GM10266 (cell line): ENCODE measurements at regions not wholly inside any gene's neighbourhood (a gene's known extent, or its start where the extent isn't known, plus 50 kb on each side); places are given as distances from the start of the nearest gene placed in this dataset.

Experiments
- DNase-seq: peaks from one replicate; pipeline ENCODE4 v3.0.0; 2012; ENCODE audit errors: extremely low spot score
- TF ChIP-seq, protein P1 (sequence below): IDR thresholded peaks from 2 replicates; pipeline ENCODE4 v1.5.1; 2012; ENCODE audit warnings: mild to moderate bottlenecking, low read depth; ENCODE audit not compliant: control insufficient read depth, insufficient read depth; ENCODE audit errors: missing control alignments

DNA sequence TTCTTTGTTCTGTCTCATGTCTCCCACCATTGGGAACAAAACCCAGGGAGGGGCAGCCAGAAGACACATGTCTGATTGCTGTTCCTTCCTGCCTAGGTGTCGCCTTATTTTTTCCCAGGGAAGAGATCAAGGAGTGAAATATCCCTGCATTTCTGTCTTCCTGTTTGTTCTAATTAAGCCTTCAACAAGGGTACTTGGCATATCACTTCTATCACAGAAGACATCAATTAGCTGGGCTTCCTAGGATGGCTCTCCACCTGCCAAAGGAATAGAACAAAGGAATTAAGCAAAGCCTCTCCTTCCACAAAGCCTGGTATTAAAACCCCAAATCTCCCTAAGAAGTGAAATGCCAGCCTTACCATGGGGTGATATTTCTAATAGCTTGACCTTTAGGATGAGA, 299.5 kb upstream of the CD180 start:
- TF ChIP-seq, protein P1, sequence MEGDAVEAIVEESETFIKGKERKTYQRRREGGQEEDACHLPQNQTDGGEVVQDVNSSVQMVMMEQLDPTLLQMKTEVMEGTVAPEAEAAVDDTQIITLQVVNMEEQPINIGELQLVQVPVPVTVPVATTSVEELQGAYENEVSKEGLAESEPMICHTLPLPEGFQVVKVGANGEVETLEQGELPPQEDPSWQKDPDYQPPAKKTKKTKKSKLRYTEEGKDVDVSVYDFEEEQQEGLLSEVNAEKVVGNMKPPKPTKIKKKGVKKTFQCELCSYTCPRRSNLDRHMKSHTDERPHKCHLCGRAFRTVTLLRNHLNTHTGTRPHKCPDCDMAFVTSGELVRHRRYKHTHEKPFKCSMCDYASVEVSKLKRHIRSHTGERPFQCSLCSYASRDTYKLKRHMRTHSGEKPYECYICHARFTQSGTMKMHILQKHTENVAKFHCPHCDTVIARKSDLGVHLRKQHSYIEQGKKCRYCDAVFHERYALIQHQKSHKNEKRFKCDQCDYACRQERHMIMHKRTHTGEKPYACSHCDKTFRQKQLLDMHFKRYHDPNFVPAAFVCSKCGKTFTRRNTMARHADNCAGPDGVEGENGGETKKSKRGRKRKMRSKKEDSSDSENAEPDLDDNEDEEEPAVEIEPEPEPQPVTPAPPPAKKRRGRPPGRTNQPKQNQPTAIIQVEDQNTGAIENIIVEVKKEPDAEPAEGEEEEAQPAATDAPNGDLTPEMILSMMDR = no peak
- DNase-seq = no peak

DNA sequence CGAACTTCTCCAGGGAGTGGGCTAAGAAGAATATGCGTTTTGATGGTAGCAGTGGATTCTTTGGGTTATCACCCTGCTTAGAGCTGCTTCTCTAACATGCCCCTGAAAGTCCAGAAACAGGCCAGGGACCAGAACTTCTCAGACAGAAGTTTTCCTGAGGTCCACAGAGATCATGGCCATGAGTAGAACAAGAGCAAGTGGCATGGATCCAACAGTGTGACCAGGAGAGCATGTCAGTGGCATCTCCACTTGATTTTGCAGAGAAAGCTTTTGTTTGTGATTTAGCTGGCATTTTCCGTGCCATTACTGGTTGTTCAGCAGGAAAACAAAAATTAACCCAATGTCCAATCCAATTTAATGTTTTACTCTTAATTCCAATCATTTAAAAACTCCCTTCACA, 298.5 kb upstream of the CD180 start:
- no peak for DNase-seq
- TF ChIP-seq, protein P1 = no peak

DNA sequence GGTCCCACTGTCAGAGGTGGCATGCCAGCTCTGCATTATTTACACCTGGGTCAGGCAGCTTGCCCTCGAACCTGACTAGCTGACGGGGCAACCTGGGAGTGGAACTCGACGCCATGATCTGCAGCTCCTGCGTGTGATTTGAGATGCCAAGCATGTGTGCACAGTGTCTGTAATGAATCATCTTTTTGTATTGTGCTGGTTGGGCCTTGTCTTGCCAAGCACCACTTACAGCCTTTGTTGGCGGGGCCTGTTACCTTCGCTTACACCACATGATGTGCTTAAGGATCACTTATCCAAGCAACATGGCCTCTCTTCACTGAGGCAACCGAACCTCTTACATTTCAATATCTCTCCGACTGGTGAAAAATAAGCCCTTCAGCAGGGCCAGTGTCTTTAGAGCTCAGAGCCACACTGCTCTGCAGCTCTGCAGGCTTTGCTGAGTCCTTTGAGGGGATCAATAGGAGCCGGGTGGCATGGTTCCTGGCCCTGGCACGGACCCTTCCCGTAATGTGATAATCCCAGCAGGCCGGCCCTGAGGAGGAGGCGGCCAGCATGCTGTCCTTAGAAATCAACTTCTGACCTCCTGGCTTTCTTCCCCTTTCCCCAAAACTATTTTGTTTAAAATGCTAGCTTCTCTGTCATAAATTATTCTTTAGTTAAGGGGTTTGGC, 297.7 kb upstream of the CD180 start:
- DNase-seq = no peak
- TF ChIP-seq, protein P1 = no peak

DNA sequence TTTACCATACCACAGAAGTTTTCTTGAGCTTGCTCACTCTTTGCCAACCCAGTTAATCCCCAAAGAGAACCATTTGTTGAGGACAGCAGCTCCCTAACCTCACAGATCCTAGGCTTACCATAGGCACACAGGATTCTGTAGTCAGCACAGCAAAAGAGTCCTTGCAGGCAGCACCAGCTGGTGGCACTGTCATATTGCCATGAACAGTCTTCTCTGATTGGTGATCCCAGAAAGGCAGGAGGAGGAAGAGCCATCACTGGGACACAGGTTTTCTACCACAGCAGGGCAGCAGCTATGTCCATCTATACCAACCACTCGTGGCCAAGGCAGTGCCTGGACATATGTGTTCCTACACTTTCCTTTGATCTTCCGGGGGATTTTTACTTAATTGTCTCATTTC, 297.1 kb upstream of the CD180 start:
- TF ChIP-seq, protein P1 = peak; percentile 26
- peak; percentile 6 for DNase-seq

DNA sequence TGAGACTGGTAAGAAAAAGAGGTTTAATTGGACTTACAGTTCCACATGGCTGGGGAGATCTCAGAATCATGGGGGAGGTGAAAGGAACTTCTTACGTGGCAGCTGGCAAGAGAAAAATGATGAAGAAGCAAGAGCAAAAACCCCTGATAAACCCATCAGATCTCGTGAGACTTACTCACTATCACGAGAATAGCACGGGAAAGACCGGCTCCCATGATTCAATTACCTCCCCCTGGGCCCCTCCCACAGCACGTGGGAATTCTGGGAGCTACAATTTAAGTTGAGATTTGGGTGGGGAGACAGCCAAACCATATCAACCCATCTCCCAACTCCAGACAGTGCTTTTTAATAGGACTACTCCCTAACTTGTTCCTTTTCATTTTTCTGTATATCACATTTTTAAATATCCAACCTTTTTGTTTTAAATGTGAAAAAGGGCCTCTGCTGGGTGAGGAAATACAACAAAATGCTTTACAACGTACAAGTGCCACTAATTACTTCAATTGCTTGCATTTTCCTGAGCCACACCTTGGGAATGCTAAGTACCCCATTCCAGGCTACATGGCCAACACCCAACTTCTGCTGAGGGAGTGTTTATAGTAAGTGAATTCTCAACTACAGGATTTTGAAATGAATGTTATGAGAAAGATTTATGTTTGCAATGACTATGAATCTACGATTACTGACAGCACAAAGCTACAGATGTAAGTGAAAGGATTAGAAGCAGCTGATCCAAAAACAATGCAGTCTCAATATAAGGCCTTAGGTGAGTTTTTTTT, 294.1 kb upstream of the CD180 start:
- no peak for DNase-seq
- TF ChIP-seq, protein P1 = no peak

DNA sequence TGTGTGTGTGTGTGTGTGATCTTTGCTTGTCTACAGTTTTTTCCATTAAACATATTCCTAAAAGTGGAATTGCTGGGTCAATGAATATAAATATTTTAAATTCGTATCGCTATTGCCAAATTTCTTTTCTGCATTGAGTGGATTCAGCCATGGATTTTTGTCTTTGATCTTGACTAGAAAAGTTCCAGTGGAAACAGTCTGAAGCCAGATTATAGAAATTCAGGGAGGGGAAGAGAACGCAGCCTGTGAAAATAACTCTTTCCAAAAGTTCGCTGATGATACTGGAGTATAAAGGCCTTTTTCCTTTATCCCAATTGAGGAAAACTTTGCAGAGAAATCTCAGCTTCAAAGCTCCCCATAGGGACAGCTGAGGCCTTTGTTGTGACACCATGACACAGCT, 292.3 kb upstream of the CD180 start:
- no peak for DNase-seq

DNA sequence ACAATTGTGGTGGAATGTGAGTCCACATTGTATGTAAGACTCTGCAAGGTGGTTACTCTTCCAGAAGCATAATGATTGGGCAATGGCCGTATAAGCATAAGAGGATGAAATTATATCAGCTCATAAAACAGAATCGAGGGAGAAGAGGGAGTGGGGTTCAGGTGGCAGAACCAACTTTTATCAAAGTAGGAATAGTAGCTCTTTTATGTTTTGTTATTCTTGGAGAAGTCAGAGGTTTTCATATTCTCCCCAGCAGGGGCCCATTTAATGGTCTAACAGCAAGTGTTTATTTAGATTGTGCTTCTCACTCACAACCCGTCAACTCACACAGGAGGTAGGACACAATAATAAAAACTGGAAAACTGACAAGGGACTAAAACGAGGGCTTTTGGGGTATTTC, 291.3 kb upstream of the CD180 start:
- TF ChIP-seq, protein P1 = no peak
- no peak for DNase-seq

More for the DNA sequence above, 292.3 kb upstream of the CD180 start:
- TF ChIP-seq, protein P1 = no peak
